Right atrium auricular region (tissue), 2 donors: ENCODE measurements at regions not wholly inside any gene's neighbourhood (a gene's known extent, or its start where the extent isn't known, plus 50 kb on each side); places are given as distances from the start of the nearest gene placed in this dataset.

Experiments used
- DNase-seq: peaks from one replicate; pipeline ENCODE4 v3.0.0-alpha.2; 2019; ENCODE audit warnings: low spot score
- H3K27ac ChIP-seq, 2 donors: fragments of 200-600 bp; sonication (generic); 1 replicate in 1 of 2; 2 replicates in 1 of 2; pipeline ENCODE4 v1.5.1; 2016 to 2019
- H3K27me3 ChIP-seq, 2 donors: fragments of 200-600 bp; sonication (generic); one replicate each; pipeline versions ENCODE4 v1.5.1 to v1.6.0; 2017 to 2019
- H3K36me3 ChIP-seq: fragments of 200-600 bp; sonication (generic); one replicate; pipeline ENCODE4 v1.5.1; 2016
- H3K4me1 ChIP-seq, 2 donors: fragments of 200-600 bp; sonication (generic); one replicate each; pipeline versions ENCODE4 v1.5.1 to v1.6.0; 2017 to 2019
- H3K4me3 ChIP-seq, 2 donors: fragments of 200-600 bp; sonication (generic); 1 replicate in 1 of 2; 2 replicates in 1 of 2; pipeline ENCODE4 v1.5.1; 2017 to 2019; ENCODE audit warnings: mild to moderate bottlenecking in 1 of 2, moderate library complexity in 1 of 2
- H3K9me3 ChIP-seq, 2 donors: fragments of 200-600 bp; sonication (generic); one replicate each; pipeline ENCODE4 v1.5.1; 2019
- TF ChIP-seq, protein P1 (sequence below), 2 donors: fragments of 200-600 bp; sonication (generic); IDR thresholded peaks; one replicate each; pipeline ENCODE4 v1.5.1; 2019; ENCODE audit warnings: antibody characterized with exemption in 2 of 2

DNA sequence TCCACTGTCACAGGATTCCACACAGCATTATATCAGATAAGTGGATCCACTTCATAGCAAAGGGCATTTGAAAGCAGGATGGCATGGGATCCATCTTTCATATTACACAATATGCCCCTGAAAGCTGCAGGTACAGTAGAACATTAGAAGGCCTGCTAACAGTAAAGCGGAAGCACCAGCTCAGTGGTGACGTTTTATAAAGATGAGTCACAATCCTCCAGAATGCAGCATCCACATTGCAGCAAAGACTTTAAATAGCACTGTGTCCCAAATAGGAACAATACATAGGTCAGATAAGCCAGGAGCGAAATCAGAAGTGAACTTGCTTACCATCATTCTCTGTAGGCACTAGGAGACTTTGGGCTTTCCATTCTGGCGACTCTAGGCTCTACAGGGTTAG is 609.5 kb upstream of the FAT1 start:
- DNase-seq, result no peak
- H3K4me1 ChIP-seq, result no peaks in the 10 kb centered on the region
- no peak overlapping the region for H3K27ac ChIP-seq
- H3K9me3 ChIP-seq, result no peaks in the 10 kb centered on the region
- no peaks in the 10 kb centered on the region for H3K36me3 ChIP-seq
- TF ChIP-seq, protein P1, sequence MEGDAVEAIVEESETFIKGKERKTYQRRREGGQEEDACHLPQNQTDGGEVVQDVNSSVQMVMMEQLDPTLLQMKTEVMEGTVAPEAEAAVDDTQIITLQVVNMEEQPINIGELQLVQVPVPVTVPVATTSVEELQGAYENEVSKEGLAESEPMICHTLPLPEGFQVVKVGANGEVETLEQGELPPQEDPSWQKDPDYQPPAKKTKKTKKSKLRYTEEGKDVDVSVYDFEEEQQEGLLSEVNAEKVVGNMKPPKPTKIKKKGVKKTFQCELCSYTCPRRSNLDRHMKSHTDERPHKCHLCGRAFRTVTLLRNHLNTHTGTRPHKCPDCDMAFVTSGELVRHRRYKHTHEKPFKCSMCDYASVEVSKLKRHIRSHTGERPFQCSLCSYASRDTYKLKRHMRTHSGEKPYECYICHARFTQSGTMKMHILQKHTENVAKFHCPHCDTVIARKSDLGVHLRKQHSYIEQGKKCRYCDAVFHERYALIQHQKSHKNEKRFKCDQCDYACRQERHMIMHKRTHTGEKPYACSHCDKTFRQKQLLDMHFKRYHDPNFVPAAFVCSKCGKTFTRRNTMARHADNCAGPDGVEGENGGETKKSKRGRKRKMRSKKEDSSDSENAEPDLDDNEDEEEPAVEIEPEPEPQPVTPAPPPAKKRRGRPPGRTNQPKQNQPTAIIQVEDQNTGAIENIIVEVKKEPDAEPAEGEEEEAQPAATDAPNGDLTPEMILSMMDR (IDR thresholded peaks at IDR 0.05), result no peak
- H3K27me3 ChIP-seq, result no peaks in the 10 kb centered on the region
- H3K4me3 ChIP-seq, result no peak overlapping the region

DNA sequence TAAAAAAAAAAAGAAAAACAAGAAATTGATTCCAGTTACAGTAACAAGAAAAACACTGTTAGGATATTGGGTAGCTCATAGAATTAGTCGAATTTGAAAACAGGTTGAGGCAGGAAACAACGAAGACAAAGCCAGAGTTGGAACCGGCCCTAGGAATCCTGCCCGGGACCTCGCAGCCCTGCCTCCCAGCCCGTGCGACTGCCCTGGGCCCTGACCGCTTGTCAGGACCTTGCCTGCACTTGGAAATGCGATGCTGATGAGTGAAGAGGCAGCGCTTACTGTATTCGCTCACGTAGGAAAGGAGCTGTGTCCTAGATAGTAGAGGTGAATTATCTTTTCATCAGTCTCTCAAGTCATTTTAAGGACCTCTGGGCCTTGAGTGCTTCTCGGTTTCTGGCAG is 611.7 kb upstream of the FAT1 start:
- Histone ChIP-seq H3K4me3 (no peak overlapping the region), H3K36me3 (no peaks in the 10 kb centered on the region), H3K9me3 (no peaks in the 10 kb centered on the region), H3K27me3 (no peaks in the 10 kb centered on the region), H3K27ac (no peak overlapping the region), H3K4me1 (no peaks in the 10 kb centered on the region)
- TF ChIP-seq, protein P1 (IDR thresholded peaks at IDR 0.05), result no peak
- no peak for DNase-seq

DNA sequence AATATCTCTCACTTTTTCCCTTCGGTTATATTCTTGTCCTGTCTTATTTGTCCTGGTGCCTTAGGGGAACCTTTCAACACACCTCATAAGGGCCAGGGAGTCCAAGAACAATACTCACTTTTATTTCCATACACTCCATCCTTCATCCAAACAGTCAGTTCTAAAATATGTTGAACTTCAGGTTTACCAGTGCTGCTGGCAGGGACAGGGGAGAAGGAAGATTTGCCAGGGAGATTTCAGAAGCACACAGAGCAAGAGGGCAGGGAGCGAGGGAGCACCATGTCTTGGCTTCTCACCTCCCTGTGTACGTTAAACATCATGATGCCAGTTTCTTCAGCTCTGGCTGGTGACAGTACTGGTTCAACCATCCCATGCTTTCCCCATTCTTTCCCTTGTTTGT is 631.1 kb upstream of the FAT1 start:
- DNase-seq, result no peak
- TF ChIP-seq, protein P1 (IDR thresholded peaks at IDR 0.05), result no peak
- H3K4me1 ChIP-seq, result no peaks in the 10 kb centered on the region
- H3K9me3 ChIP-seq, result no peaks in the 10 kb centered on the region
- no peak overlapping the region for H3K27ac ChIP-seq
- no peaks in the 10 kb centered on the region for H3K36me3 ChIP-seq
- no peaks in the 10 kb centered on the region for H3K27me3 ChIP-seq
- no peak overlapping the region for H3K4me3 ChIP-seq

GRCh38 chr4:187357045-187357643 is 633.5 kb upstream of the FAT1 start:
- DNase-seq, result no peak
- Histone ChIP-seq H3K4me3 (no peak overlapping the region), H3K9me3 (no peaks in the 10 kb centered on the region), H3K27ac (no peak overlapping the region), H3K36me3 (no peaks in the 10 kb centered on the region), H3K4me1 (no peaks in the 10 kb centered on the region), H3K27me3 (no peaks in the 10 kb centered on the region)
- TF ChIP-seq, protein P1 (IDR thresholded peaks at IDR 0.05), result no peak

DNA sequence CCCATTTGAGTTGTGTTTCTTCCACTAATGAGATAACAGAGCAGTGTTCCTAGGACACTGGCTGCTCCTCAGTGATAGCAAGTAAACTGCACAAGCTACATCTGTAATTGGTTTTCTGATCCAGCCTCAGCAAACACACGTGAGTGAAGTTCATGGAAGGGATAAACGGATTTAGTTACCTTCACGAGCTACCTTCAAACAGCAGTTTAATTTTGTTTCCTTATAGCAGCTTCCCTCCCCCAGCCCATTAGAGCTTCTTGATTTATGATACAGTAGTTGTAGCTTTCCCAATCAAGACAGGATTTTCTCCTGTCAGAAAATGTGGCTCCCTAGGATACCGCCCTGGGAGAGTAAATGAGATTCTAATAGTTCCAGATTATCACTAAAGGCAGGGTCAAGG is 634.2 kb upstream of the FAT1 start:
- Histone ChIP-seq H3K27me3 (no peaks in the 10 kb centered on the region), H3K36me3 (no peaks in the 10 kb centered on the region), H3K27ac (no peak overlapping the region), H3K4me3 (no peak overlapping the region), H3K4me1 (no peaks in the 10 kb centered on the region), H3K9me3 (no peaks in the 10 kb centered on the region)
- TF ChIP-seq, protein P1 (IDR thresholded peaks at IDR 0.05), result no peak
- no peak for DNase-seq
